ENCODE measurements at regions not wholly inside any gene's neighbourhood (a gene's known extent, or its start where the extent isn't known, plus 50 kb on each side); places are given as distances from the start of the nearest gene placed in this dataset.

- Histone ChIP-seq H3K27ac (ENCODE audit: extremely low read depth, low read depth, low read length) (no peak overlapping the region), H3K9me3 (ENCODE audit: control insufficient read depth, insufficient read depth, low read depth, low read length) (no peaks in the 10 kb centered on the region), H3K4me1 (ENCODE audit: control insufficient read depth, insufficient read depth, low read length) (no peaks in the 10 kb centered on the region), H3K4me3 (ENCODE audit: low read depth, low read length) (no peak overlapping the region), H3K36me3 (ENCODE audit: control insufficient read depth in 2 of 2, insufficient read depth in 1 of 2, low read length in 2 of 2) (no peaks in the 10 kb centered on the region)
- POLR2A ChIA-PET: no interaction called here
- TF ChIP-seq ZNF398 (tag by site-specific recombination; IDR thresholded peaks at IDR 0.05): no peak
- no peak for TF ChIP-seq SETDB1 (IDR thresholded peaks at IDR 0.05; ENCODE audit: insufficient read length, low read length)
- no peak for TF ChIP-seq KLF10 (tag by site-specific recombination; IDR thresholded peaks at IDR 0.05)
- no peak for TF ChIP-seq KLF16 (tag by site-specific recombination; IDR thresholded peaks at IDR 0.05)
- TF ChIP-seq ZNF473 (tag by site-specific recombination; IDR thresholded peaks at IDR 0.05): no peak
- no peak for TF ChIP-seq PRDM1 (tag by site-specific recombination; IDR thresholded peaks at IDR 0.05)
- CTCF ChIA-PET: interaction anchor here (1.2 kb wide), 1 partner anchor 53 kb away, joined by 6 read pairs; no protein-coding TSS in a partner anchor
Observed at GRCh38 chr2:16719485-16719808, 53.8 kb upstream of the CYRIA start.

DNA sequence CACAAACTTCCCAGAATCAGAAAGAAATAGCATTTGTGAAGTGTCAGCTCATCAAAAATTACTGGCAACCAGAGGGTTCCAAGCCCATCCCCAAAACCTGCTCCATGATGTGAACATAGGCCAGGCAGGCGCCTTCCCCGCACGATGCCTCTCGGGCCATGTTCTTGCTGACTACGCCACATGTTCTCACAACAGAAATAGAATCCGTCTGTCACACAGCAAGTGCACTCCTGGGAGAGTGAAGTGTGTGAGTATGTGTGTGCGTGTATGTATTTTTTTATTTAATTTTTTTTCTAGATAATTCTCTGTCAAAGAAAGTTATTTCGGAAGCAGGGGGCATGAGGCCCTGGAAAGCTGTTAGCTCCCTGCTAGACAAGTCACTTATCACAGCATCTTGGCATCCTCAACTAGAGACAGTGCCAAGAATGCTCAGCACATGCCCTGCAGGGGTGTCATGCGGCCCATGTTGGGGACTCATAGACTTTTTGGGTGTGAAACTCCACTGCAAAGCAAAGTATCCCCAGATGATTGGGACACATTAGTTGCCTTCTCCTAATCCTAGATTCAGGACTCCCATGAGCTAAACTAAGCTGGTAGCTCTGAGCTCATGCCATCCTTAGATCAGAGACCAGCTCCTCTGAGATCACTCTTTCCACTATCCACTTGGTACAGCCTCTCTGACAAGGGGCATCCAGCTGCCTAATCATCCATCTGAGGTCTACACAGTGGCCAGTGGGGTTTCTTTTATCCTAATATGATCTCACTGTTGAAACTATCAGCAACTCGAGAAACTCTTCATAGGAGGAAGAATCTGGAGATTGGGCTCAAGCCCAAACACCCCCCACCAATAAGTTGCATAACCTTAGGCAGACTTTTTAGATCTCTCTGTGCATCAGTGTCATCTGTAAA is 53.2 kb upstream of the CYRIA start:
- H3K4me1 ChIP-seq (ENCODE audit: control insufficient read depth, insufficient read depth, low read length): no peaks in the 10 kb centered on the region
- ChIA-PET POLR2A (no interaction called here), CTCF (interaction anchor here (1.2 kb wide), 1 partner anchor 54 kb away, joined by 6 read pairs; no protein-coding TSS in a partner anchor)
- H3K27ac ChIP-seq (ENCODE audit: extremely low read depth, low read depth, low read length): no peak overlapping the region
- H3K36me3 ChIP-seq (ENCODE audit: control insufficient read depth in 2 of 2, insufficient read depth in 1 of 2, low read length in 2 of 2): no peaks in the 10 kb centered on the region
- no peak overlapping the region for H3K4me3 ChIP-seq (ENCODE audit: low read depth, low read length)
- H3K9me3 ChIP-seq (ENCODE audit: control insufficient read depth, insufficient read depth, low read depth, low read length): no peaks in the 10 kb centered on the region
- TF ChIP-seq GFI1B (tag by site-specific recombination; IDR thresholded peaks at IDR 0.05): no peak
- no peak for TF ChIP-seq ZBTB6 (tag by site-specific recombination; IDR thresholded peaks at IDR 0.05)
- TF ChIP-seq REPIN1 (tag by site-specific recombination; IDR thresholded peaks at IDR 0.05; ENCODE audit: low read depth): no peak
- TF ChIP-seq PRDM2 (tag by site-specific recombination; IDR thresholded peaks at IDR 0.05; ENCODE audit: borderline replicate concordance): no peak
- TF ChIP-seq, protein P1, sequence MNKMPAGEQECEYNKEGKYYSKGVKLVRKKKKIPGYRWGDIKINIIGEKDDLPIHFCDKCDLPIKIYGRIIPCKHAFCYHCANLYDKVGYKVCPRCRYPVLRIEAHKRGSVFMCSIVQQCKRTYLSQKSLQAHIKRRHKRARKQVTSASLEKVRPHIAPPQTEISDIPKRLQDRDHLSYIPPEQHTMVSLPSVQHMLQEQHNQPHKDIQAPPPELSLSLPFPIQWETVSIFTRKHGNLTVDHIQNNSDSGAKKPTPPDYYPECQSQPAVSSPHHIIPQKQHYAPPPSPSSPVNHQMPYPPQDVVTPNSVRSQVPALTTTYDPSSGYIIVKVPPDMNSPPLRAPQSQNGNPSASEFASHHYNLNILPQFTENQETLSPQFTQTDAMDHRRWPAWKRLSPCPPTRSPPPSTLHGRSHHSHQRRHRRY (tag by site-specific recombination; IDR thresholded peaks at IDR 0.05): no peak
- TF ChIP-seq ZNF175 (tag by site-specific recombination; IDR thresholded peaks at IDR 0.05): no peak
- TF ChIP-seq, protein P2, sequence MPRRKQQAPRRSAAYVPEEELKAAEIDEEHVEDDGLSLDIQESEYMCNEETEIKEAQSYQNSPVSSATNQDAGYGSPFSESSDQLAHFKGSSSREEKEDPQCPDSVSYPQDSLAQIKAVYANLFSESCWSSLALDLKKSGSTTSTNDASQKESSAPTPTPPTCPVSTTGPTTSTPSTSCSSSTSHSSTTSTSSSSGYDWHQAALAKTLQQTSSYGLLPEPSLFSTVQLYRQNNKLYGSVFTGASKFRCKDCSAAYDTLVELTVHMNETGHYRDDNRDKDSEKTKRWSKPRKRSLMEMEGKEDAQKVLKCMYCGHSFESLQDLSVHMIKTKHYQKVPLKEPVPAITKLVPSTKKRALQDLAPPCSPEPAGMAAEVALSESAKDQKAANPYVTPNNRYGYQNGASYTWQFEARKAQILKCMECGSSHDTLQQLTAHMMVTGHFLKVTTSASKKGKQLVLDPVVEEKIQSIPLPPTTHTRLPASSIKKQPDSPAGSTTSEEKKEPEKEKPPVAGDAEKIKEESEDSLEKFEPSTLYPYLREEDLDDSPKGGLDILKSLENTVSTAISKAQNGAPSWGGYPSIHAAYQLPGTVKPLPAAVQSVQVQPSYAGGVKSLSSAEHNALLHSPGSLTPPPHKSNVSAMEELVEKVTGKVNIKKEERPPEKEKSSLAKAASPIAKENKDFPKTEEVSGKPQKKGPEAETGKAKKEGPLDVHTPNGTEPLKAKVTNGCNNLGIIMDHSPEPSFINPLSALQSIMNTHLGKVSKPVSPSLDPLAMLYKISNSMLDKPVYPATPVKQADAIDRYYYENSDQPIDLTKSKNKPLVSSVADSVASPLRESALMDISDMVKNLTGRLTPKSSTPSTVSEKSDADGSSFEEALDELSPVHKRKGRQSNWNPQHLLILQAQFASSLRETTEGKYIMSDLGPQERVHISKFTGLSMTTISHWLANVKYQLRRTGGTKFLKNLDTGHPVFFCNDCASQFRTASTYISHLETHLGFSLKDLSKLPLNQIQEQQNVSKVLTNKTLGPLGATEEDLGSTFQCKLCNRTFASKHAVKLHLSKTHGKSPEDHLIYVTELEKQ (tag by site-specific recombination; IDR thresholded peaks at IDR 0.05; ENCODE audit: borderline replicate concordance): no peak
- no peak for TF ChIP-seq SETDB1 (IDR thresholded peaks at IDR 0.05; ENCODE audit: insufficient read length, low read length)
- TF ChIP-seq, protein P3, sequence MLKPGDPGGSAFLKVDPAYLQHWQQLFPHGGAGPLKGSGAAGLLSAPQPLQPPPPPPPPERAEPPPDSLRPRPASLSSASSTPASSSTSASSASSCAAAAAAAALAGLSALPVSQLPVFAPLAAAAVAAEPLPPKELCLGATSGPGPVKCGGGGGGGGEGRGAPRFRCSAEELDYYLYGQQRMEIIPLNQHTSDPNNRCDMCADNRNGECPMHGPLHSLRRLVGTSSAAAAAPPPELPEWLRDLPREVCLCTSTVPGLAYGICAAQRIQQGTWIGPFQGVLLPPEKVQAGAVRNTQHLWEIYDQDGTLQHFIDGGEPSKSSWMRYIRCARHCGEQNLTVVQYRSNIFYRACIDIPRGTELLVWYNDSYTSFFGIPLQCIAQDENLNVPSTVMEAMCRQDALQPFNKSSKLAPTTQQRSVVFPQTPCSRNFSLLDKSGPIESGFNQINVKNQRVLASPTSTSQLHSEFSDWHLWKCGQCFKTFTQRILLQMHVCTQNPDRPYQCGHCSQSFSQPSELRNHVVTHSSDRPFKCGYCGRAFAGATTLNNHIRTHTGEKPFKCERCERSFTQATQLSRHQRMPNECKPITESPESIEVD (tag by site-specific recombination; IDR thresholded peaks at IDR 0.05): no peak
- no peak for TF ChIP-seq TCF7L2 (IDR thresholded peaks at IDR 0.05; ENCODE audit: borderline replicate concordance, low read depth, low read length)
